Sigmoid colon (tissue), 6 donors: ENCODE measurements at regions not wholly inside any gene's neighbourhood (a gene's known extent, or its start where the extent isn't known, plus 50 kb on each side); places are given as distances from the start of the nearest gene placed in this dataset.
"Not testable (repeated sequence)": the region's sequence is repeated elsewhere in the genome, so short reads cannot be mapped to it uniquely, and the experiment has no call there.

Experiments
- DNase-seq: peaks from one replicate; pipeline ENCODE4 v3.0.0-alpha.2; 2019
- H3K27ac ChIP-seq, 4 donors: fragments of 200-600 bp; sonication (generic); one replicate each; pipeline ENCODE4 v1.5.1; 2016 to 2019; ENCODE audit warnings: mild to moderate bottlenecking in 1 of 4
- H3K27me3 ChIP-seq, 3 donors: fragments of 200-600 bp; sonication (generic); one replicate each; pipeline ENCODE4 v1.5.1; 2019; ENCODE audit warnings: mild to moderate bottlenecking in 1 of 3
- H3K36me3 ChIP-seq, 4 donors: fragments of 200-600 bp; sonication (generic); one replicate each; pipeline ENCODE4 v1.5.1; 2016 to 2019
- H3K4me1 ChIP-seq, 4 donors: fragments of 200-600 bp; sonication (generic); one replicate each; pipeline ENCODE4 v1.5.1; 2017 to 2019
- H3K4me3 ChIP-seq, 4 donors: fragments of 200-600 bp; sonication (generic); one replicate each; pipeline ENCODE4 v1.5.1; 2017 to 2019; ENCODE audit warnings: mild to moderate bottlenecking in 2 of 4, moderate library complexity in 1 of 4
- H3K9me3 ChIP-seq, 4 donors: fragments of 200-600 bp in 3 of 4; sonication (generic) in 3 of 4; one replicate each; pipeline versions ENCODE4 v1.5.1 to v1.6.1; 2013 to 2019
- CTCF ChIP-seq, 4 experiments: fragments of 450-650 bp in 3 of 4; fragments of 200-600 bp in 1 of 4; IDR thresholded peaks; one replicate each; pipeline ENCODE4 v1.5.1; 2016 to 2019; ENCODE audit warnings: antibody characterized with exemption in 4 of 4, mild to moderate bottlenecking in 3 of 4, moderate library complexity in 2 of 4
- EP300 ChIP-seq, 4 donors: sonication (generic); formaldehyde crosslinking; IDR thresholded peaks; one replicate each; pipeline ENCODE4 v1.6.1; 2017; ENCODE audit warnings: antibody characterized with exemption in 4 of 4
- POLR2A ChIP-seq, 2 donors: fragments of 450-650 bp; IDR thresholded peaks; one replicate each; pipeline ENCODE4 v1.6.1; 2016; ENCODE audit warnings: antibody characterized with exemption in 2 of 2, mild to moderate bottlenecking in 2 of 2, moderate library complexity in 2 of 2
- POLR2AphosphoS5 ChIP-seq, 4 donors: sonication (generic); formaldehyde crosslinking; IDR thresholded peaks; one replicate each; pipeline ENCODE4 v1.6.1; 2017; ENCODE audit warnings: antibody characterized with exemption in 4 of 4
- WGBS, 2 donors: extraction: QIAGEN DNeasy Blood & Tissue Kit; methylation state at CpG; one replicate each; pipeline ENCODE4 v1.1.7; 2013; 5-methylcytosine and 5-hydroxymethylcytosine counted together
- intact Hi-C: fragments of 100-400 bp; cut with DNase I; formaldehyde crosslinking; loops from one replicate; pipeline ENCODE4 v1.15.1; 2023
- donor health status: healthy with polysubstance abuse.
- donor health status: healthy.

DNA sequence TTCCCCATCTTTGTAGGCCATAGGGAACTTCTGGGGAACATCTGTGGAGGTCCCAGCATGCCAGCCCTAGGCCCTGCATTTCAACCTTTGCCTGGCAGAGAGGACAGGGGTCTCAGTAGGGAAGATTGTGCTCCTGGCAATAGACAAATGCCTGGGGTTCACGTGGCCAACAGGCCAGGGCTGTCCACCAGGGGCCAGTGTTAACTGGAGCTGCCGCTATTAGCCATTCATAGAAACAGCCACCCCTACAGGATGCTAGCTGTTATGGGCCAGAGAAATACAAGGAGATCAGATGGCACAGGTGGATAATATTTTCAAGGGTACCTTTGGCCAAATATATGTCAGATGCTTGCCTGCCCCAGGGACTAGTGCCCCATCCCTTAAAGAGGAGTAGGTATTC is 932.9 kb downstream of the QKI start:
- WGBS, 2 donors, result 76 to 83% methylated on average over 2 of the region's 2 CpGs
- Histone ChIP-seq H3K4me3 (no peak overlapping the region), H3K27ac (no peak overlapping the region), H3K27me3 (no peaks in the 10 kb centered on the region), H3K9me3 (no peaks in the 10 kb centered on the region), H3K4me1 (no peaks in the 10 kb centered on the region), H3K36me3 (no peaks in the 10 kb centered on the region)
- intact Hi-C loops, result no loop called here
- TF ChIP-seq CTCF (IDR thresholded peaks at IDR 0.05) (no peak), POLR2A (IDR thresholded peaks at IDR 0.05) (no peak), POLR2AphosphoS5 (IDR thresholded peaks at IDR 0.05) (no peak), EP300 (IDR thresholded peaks at IDR 0.05) (no peak)
- no peak for DNase-seq

- H3K4me3 ChIP-seq, result no peak overlapping the region
- H3K36me3 ChIP-seq, result no peaks in the 10 kb centered on the region
- H3K4me1 ChIP-seq, result no peaks in the 10 kb centered on the region
- no peak overlapping the region for H3K27ac ChIP-seq
- no peaks in the 10 kb centered on the region for H3K9me3 ChIP-seq
- TF ChIP-seq CTCF (IDR thresholded peaks at IDR 0.05), result no peak
- TF ChIP-seq EP300 (IDR thresholded peaks at IDR 0.05), result no peak
- TF ChIP-seq POLR2AphosphoS5 (IDR thresholded peaks at IDR 0.05), result no peak
- intact Hi-C loops, result no loop called here
- no peak for DNase-seq
- no peaks in the 10 kb centered on the region for H3K27me3 ChIP-seq
Measured at GRCh38 chr6:164346631-164347030, 932.1 kb downstream of the QKI start.

DNA sequence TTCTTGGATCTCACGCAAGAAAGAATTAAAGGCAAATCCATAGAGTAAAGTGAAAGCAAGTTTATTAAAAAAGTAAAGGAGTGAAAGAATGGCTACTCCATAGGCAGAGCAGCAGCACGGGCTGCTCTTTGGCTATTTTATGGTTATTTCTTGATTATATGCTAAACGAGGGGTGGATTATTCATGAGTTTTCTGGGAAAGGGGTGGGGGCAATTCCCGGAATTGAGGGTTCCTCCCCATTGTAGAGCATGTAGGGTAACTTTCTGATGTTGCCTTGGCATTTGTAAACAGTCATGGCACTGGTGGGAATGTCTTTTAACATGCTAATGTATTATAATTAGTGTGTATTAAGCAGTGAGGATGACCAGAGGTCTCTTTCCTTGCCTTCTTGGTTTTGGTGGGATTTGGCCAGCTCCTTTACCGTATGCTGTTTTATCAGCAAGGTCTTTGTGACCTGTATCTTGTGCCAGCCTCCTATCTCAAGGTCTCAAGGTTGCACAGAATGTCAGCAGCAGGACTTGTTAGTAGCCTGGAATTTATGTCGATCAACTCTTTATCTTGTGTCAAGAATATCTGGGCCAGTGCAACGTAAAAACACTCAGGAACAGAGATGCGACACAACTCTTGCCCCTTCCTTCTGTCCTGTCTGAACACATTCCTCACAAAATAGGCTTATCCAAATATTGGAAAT is 931.4 kb downstream of the QKI start:
- Histone ChIP-seq H3K27me3 (no peaks in the 10 kb centered on the region), H3K27ac (no peak overlapping the region), H3K9me3 (no peaks in the 10 kb centered on the region), H3K4me1 (no peaks in the 10 kb centered on the region), H3K4me3 (no peak overlapping the region), H3K36me3 (no peaks in the 10 kb centered on the region)
- 72 to 78% methylated on average over 8 of the region's 8 CpGs for WGBS, 2 donors
- TF ChIP-seq POLR2AphosphoS5 (IDR thresholded peaks at IDR 0.05), result no peak
- TF ChIP-seq EP300 (IDR thresholded peaks at IDR 0.05), result no peak
- TF ChIP-seq POLR2A (IDR thresholded peaks at IDR 0.05), result no peak
- no peak for TF ChIP-seq CTCF (IDR thresholded peaks at IDR 0.05)
- intact Hi-C loops, result no loop called here
- DNase-seq, result no peak

DNA sequence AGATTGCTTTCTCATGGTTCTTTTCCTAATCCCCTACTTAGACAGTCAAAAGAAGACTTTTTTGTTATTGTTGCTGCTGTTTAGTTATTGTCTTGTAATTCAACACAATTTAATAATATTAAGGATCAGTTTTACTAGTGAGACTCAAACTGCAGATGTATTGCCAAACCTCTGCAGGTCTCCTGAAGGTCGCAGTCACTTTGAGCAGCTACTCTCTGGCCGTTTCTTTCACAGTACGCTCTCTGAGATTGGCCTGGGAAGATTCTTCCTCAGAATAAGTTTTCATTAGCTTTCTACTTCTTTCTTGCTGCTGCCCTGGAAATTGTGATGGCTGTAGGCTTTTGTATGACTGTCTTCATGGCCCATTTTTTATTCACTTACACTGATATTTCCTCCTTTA is 930.8 kb downstream of the QKI start:
- H3K36me3 ChIP-seq, result no peaks in the 10 kb centered on the region
- H3K9me3 ChIP-seq, result no peaks in the 10 kb centered on the region
- H3K27ac ChIP-seq, result no peak overlapping the region
- WGBS, 2 donors, result 55 to 67% methylated on average over 3 of the region's 3 CpGs
- H3K4me1 ChIP-seq, result no peaks in the 10 kb centered on the region
- TF ChIP-seq POLR2AphosphoS5 (IDR thresholded peaks at IDR 0.05), result no peak
- TF ChIP-seq CTCF (IDR thresholded peaks at IDR 0.05), result no peak
- TF ChIP-seq EP300 (IDR thresholded peaks at IDR 0.05), result no peak
- no peak for TF ChIP-seq POLR2A (IDR thresholded peaks at IDR 0.05)
- H3K27me3 ChIP-seq, result no peaks in the 10 kb centered on the region
- intact Hi-C loops, result no loop called here
- DNase-seq, result no peak
- H3K4me3 ChIP-seq, result no peak overlapping the region

- intact Hi-C loops, result no loop called here
- no peaks in the 10 kb centered on the region for H3K4me1 ChIP-seq
- H3K27me3 ChIP-seq, result no peaks in the 10 kb centered on the region
- TF ChIP-seq POLR2A (IDR thresholded peaks at IDR 0.05), result no peak
- no peaks in the 10 kb centered on the region for H3K36me3 ChIP-seq
- H3K4me3 ChIP-seq, result no peak overlapping the region
- DNase-seq, result no peak
- H3K27ac ChIP-seq, result no peak overlapping the region
- WGBS, 2 donors, result 57 to 61% methylated on average over 7 of the region's 7 CpGs
- no peaks in the 10 kb centered on the region for H3K9me3 ChIP-seq
Measured at GRCh38 chr6:164344801-164345291, 930.3 kb downstream of the QKI start.

GRCh38 chr6:164339442-164339841 is 924.9 kb downstream of the QKI start:
- intact Hi-C loops, H3K4me1 ChIP-seq, H3K27ac ChIP-seq, H3K36me3 ChIP-seq, H3K27me3 ChIP-seq, H3K4me3 ChIP-seq, DNase-seq, H3K9me3 ChIP-seq: not testable (repeated sequence)
- 56 to 72% methylated on average over 4 of the region's 4 CpGs for whole genome bisulfite sequencing, 2 donors
